Breast epithelium (tissue), 3 donors: ENCODE measurements at regions not wholly inside any gene's neighbourhood (a gene's known extent, or its start where the extent isn't known, plus 50 kb on each side); places are given as distances from the start of the nearest gene placed in this dataset.

Source experiments
- CTCF ChIP-seq, 3 donors: fragments of 450-650 bp; IDR thresholded peaks; one replicate each; pipeline ENCODE4 v1.5.1; 2016 to 2017; ENCODE audit warnings: antibody characterized with exemption in 3 of 3, mild to moderate bottlenecking in 3 of 3, moderate library complexity in 3 of 3
- POLR2A ChIP-seq: fragments of 450-650 bp; IDR thresholded peaks from one replicate; pipeline ENCODE4 v1.6.1; 2016; ENCODE audit warnings: antibody characterized with exemption, mild to moderate bottlenecking, moderate library complexity

GRCh38 chr15:57820119-57820518, 113.6 kb downstream of the POLR2M start:
- TF ChIP-seq CTCF (IDR thresholded peaks at IDR 0.05) (no peak), POLR2A (no peak)
